ENCODE measurements at regions not wholly inside any gene's neighbourhood (a gene's known extent, or its start where the extent isn't known, plus 50 kb on each side); places are given as distances from the start of the nearest gene placed in this dataset.
A peak's percentile ranks its signal among the peaks of the same experiment; 100 is the strongest.

DNA sequence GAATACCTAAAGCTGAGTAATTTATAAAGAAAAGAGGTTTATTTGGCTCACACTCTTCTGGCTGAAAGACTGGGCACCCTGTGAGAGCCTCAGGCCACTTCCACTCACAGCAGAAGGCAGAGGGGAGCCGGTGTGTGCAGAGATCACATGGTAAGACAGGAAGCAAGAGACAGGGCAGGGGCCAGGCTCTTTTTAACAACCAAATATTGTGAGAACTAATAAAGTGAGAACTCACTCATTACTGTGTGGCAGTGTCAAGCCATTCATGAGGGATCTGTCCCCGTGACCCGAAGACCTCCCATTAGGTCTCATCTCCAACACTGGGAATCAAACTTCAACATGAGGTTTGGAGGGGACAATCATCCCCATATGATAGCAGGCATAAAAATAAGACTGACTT lies 180.8 kb upstream of the DIO3 start:
- DNase-seq: no peak

DNA sequence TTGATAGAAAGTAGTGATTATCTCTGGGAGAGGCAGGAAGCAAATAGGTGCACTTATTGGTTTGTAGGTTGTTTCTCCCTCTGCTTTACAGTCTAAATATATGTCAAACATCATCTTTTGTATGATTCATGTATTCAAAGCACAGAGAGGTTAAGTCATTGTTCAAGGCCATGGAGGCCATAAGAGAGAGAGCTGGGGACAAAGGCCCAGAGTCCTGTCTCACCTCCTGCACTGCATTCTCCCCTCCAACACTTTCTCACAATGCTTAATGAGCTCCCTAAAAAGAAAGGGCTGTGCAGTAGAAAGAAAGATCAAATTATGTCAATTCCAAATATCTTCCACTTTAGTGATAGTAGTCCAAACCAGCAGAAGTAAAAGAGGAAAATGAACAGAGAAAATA lies 180.4 kb upstream of the DIO3 start:
- no peak for DNase-seq

GRCh38 chr14:101383737-101384338 lies 177.5 kb upstream of the DIO3 start:
- no peak for DNase-seq

DNA sequence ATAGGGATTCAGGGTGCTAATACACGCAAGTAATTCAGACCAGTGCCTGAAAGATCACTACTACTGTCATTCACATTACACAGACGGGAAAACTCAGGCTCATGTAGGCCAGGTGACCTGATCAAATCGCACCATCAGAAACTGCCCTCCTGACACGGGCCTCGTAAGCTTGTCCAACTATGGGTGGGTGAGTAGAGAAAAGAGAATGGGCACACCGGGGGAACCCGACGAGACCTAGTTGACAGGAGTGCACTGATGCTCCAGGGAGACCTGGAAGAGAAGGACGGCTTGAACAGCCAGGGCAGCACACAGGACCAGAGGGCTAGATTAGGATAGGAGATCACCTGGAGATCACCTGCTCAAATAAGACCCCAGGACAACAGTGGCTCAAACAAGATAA lies 166.9 kb upstream of the DIO3 start:
- no peak for DNase-seq

GRCh38 chr14:101395779-101396178 lies 165.5 kb upstream of the DIO3 start:
- DNase-seq: no peak

- DNase-seq: no peak
Observed at GRCh38 chr14:101397206-101397605, 164.1 kb upstream of the DIO3 start.

DNA sequence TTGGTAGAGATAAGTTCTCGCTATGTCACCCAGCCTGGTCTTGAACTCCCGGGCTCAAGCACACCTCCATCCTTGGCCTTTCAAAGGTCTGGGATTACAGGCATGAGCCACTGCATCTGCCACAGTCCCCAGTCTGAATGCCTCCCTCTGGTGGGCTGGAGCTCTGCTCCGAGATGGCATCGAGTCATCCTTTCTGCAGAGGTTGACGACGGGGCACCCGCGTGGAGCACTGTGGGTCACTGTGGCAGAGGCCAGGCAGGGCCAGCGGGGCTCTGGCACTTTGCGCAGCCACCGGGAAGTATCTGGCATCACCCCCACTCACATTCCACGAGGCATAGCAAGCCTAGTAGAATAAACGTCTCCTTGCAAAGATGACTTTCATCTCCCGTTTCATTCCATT lies 163.3 kb upstream of the DIO3 start:
- no peak for DNase-seq

- DNase-seq: no peak
Observed at GRCh38 chr14:101399737-101400517, 161.4 kb upstream of the DIO3 start.

DNA sequence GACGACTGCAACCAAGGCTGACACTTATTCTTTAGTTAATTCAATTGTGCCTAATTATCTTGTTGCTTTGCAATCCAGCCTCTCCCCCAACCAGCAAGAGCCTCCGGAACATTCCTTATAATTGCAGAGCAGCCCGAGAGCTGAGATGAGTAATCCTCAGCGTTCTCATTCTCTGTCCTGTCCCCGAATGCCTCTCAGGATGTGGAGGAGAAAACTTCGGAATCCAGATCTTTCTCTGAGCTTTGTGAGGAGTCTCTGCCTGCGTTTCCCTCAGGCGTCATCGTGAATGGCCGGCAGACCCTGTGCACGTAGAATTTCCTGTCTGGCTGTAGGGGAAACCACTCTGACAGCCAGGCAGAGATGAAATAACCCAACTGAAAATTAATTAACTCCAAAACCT lies 160.5 kb upstream of the DIO3 start:
- no peak for DNase-seq

DNA sequence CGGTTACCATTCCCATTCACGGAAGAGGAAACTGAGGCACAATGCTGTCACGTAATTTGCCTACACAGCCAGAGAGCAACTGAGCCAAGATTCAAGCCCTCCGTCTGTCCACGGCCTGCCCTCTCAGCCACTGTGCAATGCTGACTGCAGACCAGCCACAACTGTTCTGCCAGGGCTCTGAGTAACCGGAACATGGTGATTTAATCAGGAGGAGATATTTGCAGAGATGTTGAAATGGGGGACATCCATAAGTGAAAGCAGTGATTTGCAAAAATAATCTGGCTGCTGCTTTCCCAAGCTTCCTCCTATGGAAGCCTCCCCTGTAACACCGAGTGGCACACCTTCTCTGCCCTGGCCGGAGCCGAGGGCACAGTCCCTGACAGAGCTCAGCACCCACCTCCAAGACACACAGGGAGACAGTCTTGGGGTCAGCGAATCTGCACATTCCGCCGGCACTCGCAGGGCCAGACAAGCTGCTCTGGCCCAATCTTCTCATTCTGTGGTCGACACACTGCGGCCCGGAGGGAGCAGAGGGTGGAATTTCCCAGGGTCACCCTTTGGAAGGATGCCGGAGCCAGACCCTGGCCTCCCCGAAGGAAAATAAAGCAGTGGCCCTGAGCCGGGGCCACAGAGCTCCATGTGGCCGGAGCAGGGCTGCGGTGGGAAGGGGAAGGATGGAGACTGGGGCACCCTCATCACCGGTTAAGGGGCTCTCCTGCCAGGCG lies 158.2 kb upstream of the DIO3 start:
- DNase-seq: no peak

DNA sequence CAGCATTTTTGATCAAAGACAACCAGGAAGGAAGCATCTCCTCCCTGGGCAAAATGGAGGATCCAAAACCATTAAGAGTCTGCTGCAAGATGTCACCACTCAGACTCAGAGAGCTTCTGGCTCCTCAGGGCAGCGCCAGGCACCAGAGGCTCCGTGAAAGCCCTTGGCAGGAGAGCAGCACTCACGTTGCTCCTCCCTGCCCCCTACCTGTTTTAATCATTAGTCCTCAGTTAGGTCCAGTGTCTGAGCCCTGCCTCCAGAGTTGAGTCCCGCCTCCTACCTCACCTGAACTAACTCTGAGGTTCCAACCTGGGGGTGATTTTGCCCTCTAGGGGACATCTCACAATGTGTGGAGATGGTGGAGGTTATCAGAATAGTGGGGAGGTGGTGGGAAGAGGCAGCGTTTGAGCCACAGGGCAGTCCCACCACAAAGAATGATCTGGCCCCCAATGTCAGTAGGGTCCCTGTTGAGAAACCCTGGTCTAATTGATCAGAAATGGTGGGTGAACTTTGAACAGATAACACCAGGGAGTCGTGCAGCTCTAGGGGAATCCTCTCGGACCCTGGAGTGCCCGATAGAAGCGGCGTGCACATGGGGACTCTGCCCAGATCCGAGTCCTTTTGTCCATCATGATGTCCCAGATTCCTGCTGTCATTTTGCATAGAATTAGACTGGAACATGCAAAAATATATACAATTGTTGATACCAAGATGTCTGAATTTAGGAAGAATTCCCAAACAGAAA lies 156.7 kb upstream of the DIO3 start:
- no peak for DNase-seq

DNA sequence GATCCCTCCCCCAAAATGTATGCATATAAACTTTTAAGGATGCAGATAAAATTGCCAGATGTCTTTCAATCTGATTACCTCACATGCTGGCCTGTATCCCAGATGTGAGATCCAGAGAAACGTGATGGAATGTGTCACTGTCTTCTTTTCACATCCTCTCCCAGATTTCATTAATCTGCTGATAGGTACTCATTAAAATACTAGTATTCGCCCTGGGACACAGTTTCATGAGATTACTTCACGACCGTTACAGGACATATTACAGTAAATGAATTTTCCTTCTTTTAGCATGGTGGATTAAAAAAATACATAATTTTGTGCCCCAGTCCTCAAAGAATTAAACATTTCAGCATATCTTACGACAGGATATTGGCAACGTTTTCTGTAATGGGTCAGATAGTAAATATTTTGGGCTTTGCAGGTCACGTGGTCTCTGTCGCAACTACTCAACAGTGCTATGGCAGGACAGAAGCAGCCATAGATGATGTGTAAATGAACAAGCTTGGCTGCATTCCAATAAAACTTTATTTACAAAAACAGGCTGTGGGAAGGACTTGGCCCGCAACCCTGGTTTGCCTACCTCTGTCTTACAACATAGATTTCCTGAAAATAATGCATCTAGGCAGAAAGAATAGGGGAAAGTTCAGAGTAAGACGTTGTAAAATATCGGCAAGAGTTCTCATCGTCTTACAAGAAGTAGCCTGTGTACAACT lies 156.0 kb upstream of the DIO3 start:
- no peak for DNase-seq

GRCh38 chr14:101406921-101407320 lies 154.4 kb upstream of the DIO3 start:
- no peak for DNase-seq

- no peak for DNase-seq
Observed at GRCh38 chr14:101407328-101407727, 154.0 kb upstream of the DIO3 start.

DNA sequence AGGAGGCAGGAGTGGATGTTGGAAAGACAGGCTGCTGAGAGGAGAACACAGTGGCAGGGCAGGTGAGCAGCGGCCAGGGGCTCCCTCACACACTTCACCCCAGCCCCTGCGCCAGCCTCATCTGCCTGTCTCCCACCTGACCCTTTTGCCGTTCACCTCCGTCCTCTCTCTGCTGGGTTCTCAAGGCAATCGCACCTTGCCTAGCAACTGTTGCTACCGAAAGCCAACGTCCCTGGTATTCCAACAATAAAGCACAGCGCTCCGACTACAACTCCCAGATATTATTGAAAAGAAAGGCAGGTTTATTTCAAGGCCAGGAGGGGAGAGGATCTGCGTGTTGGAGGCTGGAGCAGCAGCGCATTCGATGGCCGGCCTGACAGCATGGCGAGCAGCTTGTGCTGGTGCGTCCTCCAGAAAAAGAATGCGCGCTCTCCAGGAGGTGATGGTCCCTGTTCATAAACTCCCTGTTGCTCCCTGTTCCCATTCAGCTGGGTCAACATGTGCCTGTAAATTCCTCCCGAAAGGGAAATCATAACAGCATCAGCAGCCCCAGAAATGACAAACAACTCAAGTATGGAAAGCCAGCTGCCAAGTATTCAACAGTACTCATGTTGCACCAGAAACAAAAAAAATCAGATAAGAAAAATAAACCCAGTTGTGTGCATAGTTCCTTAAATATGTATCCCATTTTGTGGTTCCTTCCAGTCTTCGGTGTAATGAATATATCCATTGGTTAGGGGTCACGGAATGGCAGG lies 153.0 kb upstream of the DIO3 start:
- DNase-seq: peak; percentile 63

- no peak for DNase-seq
Observed at GRCh38 chr14:101409006-101409543, 152.2 kb upstream of the DIO3 start.

DNA sequence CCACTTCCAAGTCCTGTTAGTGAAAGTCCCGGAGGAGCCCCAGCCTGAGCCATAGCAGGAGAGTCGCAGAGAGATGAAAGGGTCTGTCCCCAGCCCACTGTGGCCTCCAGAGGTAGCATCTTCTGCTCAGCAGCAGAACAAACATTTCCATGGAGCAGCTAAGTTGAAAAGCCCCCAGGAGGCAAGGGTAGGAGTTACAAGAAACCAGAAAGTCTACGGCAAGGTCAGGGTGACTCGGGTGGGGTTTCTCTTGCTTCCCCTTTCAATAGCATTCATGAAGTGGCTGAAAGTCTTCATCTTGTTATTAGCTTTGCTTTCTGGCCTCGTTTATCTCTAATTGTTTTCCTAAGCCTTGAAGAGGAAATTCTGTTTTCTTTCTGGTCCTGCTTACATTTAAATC lies 151.2 kb upstream of the DIO3 start:
- DNase-seq: no peak

- no peak for DNase-seq
Observed at GRCh38 chr14:101411151-101411550, 150.1 kb upstream of the DIO3 start.

DNA sequence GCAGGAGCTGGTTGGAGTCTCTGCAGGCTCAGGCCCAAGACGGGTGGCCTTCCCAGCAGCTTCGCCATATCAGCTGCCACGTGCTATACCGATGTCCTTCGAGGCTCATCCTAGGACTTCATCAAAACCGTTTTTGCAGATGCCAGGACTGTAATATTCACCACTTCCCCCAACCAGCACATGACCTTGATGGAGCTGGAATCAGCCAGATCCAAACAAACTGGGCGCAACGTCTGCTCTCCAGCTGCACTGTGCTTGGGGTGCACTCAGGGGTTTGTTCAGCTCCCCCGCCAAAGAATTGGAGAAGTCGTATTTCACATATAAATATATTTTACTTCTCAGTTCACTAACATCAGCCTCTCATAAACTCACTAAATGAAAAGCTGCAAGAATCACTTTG lies 149.5 kb upstream of the DIO3 start:
- DNase-seq: no peak

GRCh38 chr14:101412739-101413138 lies 148.6 kb upstream of the DIO3 start:
- no peak for DNase-seq

- no peak for DNase-seq
Observed at GRCh38 chr14:101417434-101417833, 143.9 kb upstream of the DIO3 start.

- no peak for DNase-seq
Observed at GRCh38 chr14:101418601-101419000, 142.7 kb upstream of the DIO3 start.

Data from NCI-H1105 treated with DMSO at 0.1 percent for 48 hours (cell line).